GM23248 (cell line): ENCODE measurements at regions not wholly inside any gene's neighbourhood (a gene's known extent, or its start where the extent isn't known, plus 50 kb on each side); places are given as distances from the start of the nearest gene placed in this dataset.

Experiments
- DNase-seq: peaks from one replicate; pipeline ENCODE4 v3.0.0-alpha.2; 2015
- H2AFZ ChIP-seq: fragments of 200-600 bp; sonication (generic); 2 replicates; pipeline ENCODE4 v1.6.1; 2016; ENCODE audit warnings: antibody characterized with exemption
- H3F3A ChIP-seq: fragments of 200-600 bp; sonication (generic); 2 replicates; pipeline ENCODE4 v1.6.1; 2016; ENCODE audit warnings: mild to moderate bottlenecking, antibody characterized with exemption, mixed run types; ENCODE audit not compliant: insufficient read depth
- H3K27ac ChIP-seq: fragments of 200-600 bp; sonication (generic); 2 replicates; pipeline ENCODE4 v1.5.1; 2016; ENCODE audit warnings: mild to moderate bottlenecking
- H3K27me3 ChIP-seq: fragments of 200-600 bp; sonication (generic); replicated peaks from 2 replicates; pipeline ENCODE4 v1.6.1; 2016; ENCODE audit warnings: mild to moderate bottlenecking; ENCODE audit not compliant: insufficient read depth
- H3K36me3 ChIP-seq: fragments of 200-600 bp; sonication (generic); 2 replicates; pipeline ENCODE4 v1.6.1; 2016; ENCODE audit warnings: low read depth, mild to moderate bottlenecking
- H3K4me1 ChIP-seq: fragments of 200-600 bp; sonication (generic); 2 replicates; pipeline ENCODE4 v1.6.1; 2016; ENCODE audit warnings: mild to moderate bottlenecking; ENCODE audit not compliant: insufficient read depth
- H3K4me2 ChIP-seq: fragments of 200-600 bp; sonication (generic); one replicate; pipeline ENCODE4 v1.6.1; 2016; ENCODE audit warnings: mild to moderate bottlenecking; ENCODE audit not compliant: unreplicated experiment
- H3K4me3 ChIP-seq: fragments of 200-600 bp; sonication (generic); 2 replicates; pipeline ENCODE4 v1.5.1; 2016; ENCODE audit warnings: mild to moderate bottlenecking
- H3K79me2 ChIP-seq: fragments of 200-600 bp; sonication (generic); 2 replicates; pipeline ENCODE4 v1.6.1; 2016; ENCODE audit warnings: mild to moderate bottlenecking; ENCODE audit not compliant: insufficient read depth
- H3K9ac ChIP-seq: fragments of 200-600 bp; sonication (generic); 2 replicates; pipeline ENCODE4 v1.6.1; 2016; ENCODE audit warnings: mild to moderate bottlenecking
- H3K9me2 ChIP-seq: fragments of 200-600 bp; sonication (generic); 2 replicates; pipeline ENCODE4 v1.6.1; 2016; ENCODE audit warnings: mixed run types, mild to moderate bottlenecking, moderate library complexity; ENCODE audit not compliant: insufficient read depth
- H3K9me3 ChIP-seq: fragments of 200-600 bp; sonication (generic); one replicate; pipeline ENCODE4 v1.6.1; 2017; ENCODE audit warnings: low read depth
- H4K20me1 ChIP-seq: fragments of 200-600 bp; sonication (generic); 2 replicates; pipeline ENCODE4 v1.6.0; 2016; ENCODE audit not compliant: insufficient read depth
- EZH2 ChIP-seq: fragments of 200-600 bp; sonication (generic); IDR thresholded peaks from 2 replicates; pipeline ENCODE4 v1.6.1; 2018; ENCODE audit warnings: antibody characterized with exemption, mild to moderate bottlenecking; ENCODE audit not compliant: insufficient read depth, poor library complexity, severe bottlenecking
- EZH2phosphoT487 ChIP-seq: fragments of 200-600 bp; sonication (generic); IDR thresholded peaks from 2 replicates; pipeline ENCODE4 v1.6.1; 2018; ENCODE audit warnings: antibody characterized with exemption, moderate library complexity, mild to moderate bottlenecking, low read depth; ENCODE audit not compliant: insufficient read depth
- WGBS, 2 experiments: methylation state at CpG; one replicate each; pipeline ENCODE4 v1.1.6; 2015 to 2017; ENCODE audit warnings: low lambda C conversion rate in 2 of 2, low coverage in 1 of 2; ENCODE audit errors: missing lambda C conversion rate in 2 of 2; 5-methylcytosine and 5-hydroxymethylcytosine counted together
- in situ Hi-C: fragments of 300-500 bp; cut with MboI; formaldehyde crosslinking; loops from 2 replicates; pipeline ENCODE4 v1.15.0; 2020

GRCh38 chr6:40645043-40645442 is 57.9 kb upstream of the LRFN2 start:
- H3K4me2 ChIP-seq = no peak overlapping the region
- no peaks in the 10 kb centered on the region for H3K36me3 ChIP-seq
- H3F3A ChIP-seq = no peaks in the 10 kb centered on the region
- no peak for DNase-seq
- no peaks in the 10 kb centered on the region for H4K20me1 ChIP-seq
- no peaks in the 10 kb centered on the region for H3K9me2 ChIP-seq
- in situ Hi-C loops = no loop called here
- H3K27ac ChIP-seq = no peak overlapping the region
- H3K27me3 ChIP-seq = peaks cover 13% of the 10 kb centered on the region; the same call in 1 of the 2 replicates
- WGBS, 2 experiments = 40 to 49% methylated on average over 6 of the region's 6 CpGs
- no peak for TF ChIP-seq EZH2phosphoT487
- TF ChIP-seq EZH2 = no peak
- H3K4me3 ChIP-seq = no peak overlapping the region
- no peaks in the 10 kb centered on the region for H3K9me3 ChIP-seq
- no peak overlapping the region for H3K9ac ChIP-seq
- no peaks in the 10 kb centered on the region for H3K79me2 ChIP-seq
- no peak overlapping the region for H2AFZ ChIP-seq
- no peaks in the 10 kb centered on the region for H3K4me1 ChIP-seq

- TF ChIP-seq EZH2phosphoT487 (no peak), EZH2 (no peak)
- H3K9ac ChIP-seq = no peak overlapping the region
- no peaks in the 10 kb centered on the region for H3K4me1 ChIP-seq
- H3K9me2 ChIP-seq = no peaks in the 10 kb centered on the region
- H3K27ac ChIP-seq = no peak overlapping the region
- no peaks in the 10 kb centered on the region for H4K20me1 ChIP-seq
- 13 to 19% methylated on average over 1 of the region's 1 CpG for WGBS, 2 experiments
- in situ Hi-C loops = no loop called here
- H3K9me3 ChIP-seq = no peaks in the 10 kb centered on the region
- H3K79me2 ChIP-seq = no peaks in the 10 kb centered on the region
- no peaks in the 10 kb centered on the region for H3F3A ChIP-seq
- H3K4me2 ChIP-seq = no peak overlapping the region
- H3K27me3 ChIP-seq = peaks cover 4% of the 10 kb centered on the region; the same call in 1 of the 2 replicates
- no peak overlapping the region for H3K4me3 ChIP-seq
- no peak overlapping the region for H2AFZ ChIP-seq
- H3K36me3 ChIP-seq = no peaks in the 10 kb centered on the region
- no peak for DNase-seq
These were observed 55.7 kb upstream of the LRFN2 start for GRCh38 chr6:40642837-40643236.

GRCh38 chr6:40642190-40642589 is 55.0 kb upstream of the LRFN2 start:
- H3K4me2 ChIP-seq = no peak overlapping the region
- peaks cover 1% of the 10 kb centered on the region; the same call in 1 of the 2 replicates for H3K27me3 ChIP-seq
- H3K27ac ChIP-seq = no peak overlapping the region
- DNase-seq = no peak
- no peak overlapping the region for H3K9ac ChIP-seq
- H4K20me1 ChIP-seq = no peaks in the 10 kb centered on the region
- no peaks in the 10 kb centered on the region for H3K9me3 ChIP-seq
- in situ Hi-C loops = no loop called here
- no peaks in the 10 kb centered on the region for H3K79me2 ChIP-seq
- TF ChIP-seq EZH2 = no peak
- no peak for TF ChIP-seq EZH2phosphoT487
- no peaks in the 10 kb centered on the region for H3K36me3 ChIP-seq
- H3K4me1 ChIP-seq = no peaks in the 10 kb centered on the region
- H2AFZ ChIP-seq = no peak overlapping the region
- no peaks in the 10 kb centered on the region for H3K9me2 ChIP-seq
- no peaks in the 10 kb centered on the region for H3F3A ChIP-seq
- WGBS, 2 experiments = 73 to 74% methylated on average over 5 of the region's 5 CpGs
- no peak overlapping the region for H3K4me3 ChIP-seq

GRCh38 chr6:40640599-40641227 is 53.5 kb upstream of the LRFN2 start:
- DNase-seq = no peak
- H2AFZ ChIP-seq = no peak overlapping the region
- H3K9ac ChIP-seq = no peak overlapping the region
- WGBS, 2 experiments = 17 to 21% methylated on average over 16 of the region's 16 CpGs
- H3K27ac ChIP-seq = no peak overlapping the region
- no peaks in the 10 kb centered on the region for H3K9me2 ChIP-seq
- no peaks in the 10 kb centered on the region for H4K20me1 ChIP-seq
- H3K79me2 ChIP-seq = no peaks in the 10 kb centered on the region
- H3K4me3 ChIP-seq = no peak overlapping the region
- H3K4me2 ChIP-seq = no peak overlapping the region
- TF ChIP-seq EZH2 (no peak), EZH2phosphoT487 (no peak)
- in situ Hi-C loops = no loop called here
- no peaks in the 10 kb centered on the region for H3K36me3 ChIP-seq
- no peaks in the 10 kb centered on the region for H3K9me3 ChIP-seq
- H3K4me1 ChIP-seq = no peaks in the 10 kb centered on the region
- no peaks in the 10 kb centered on the region; the same call in 1 of the 2 replicates for H3K27me3 ChIP-seq
- H3F3A ChIP-seq = no peaks in the 10 kb centered on the region
